ENCODE measurements at regions not wholly inside any gene's neighbourhood (a gene's known extent, or its start where the extent isn't known, plus 50 kb on each side); places are given as distances from the start of the nearest gene placed in this dataset.

- H3K4me3 Mint-ChIP-seq: no peak overlapping the region
Observed at GRCh38 chr6:6978731-6979130, 129.0 kb upstream of the RREB1 start.

GRCh38 chr6:6980999-6981597 is 126.7 kb upstream of the RREB1 start:
- no peak overlapping the region for H3K4me3 Mint-ChIP-seq
- H3K9me3 Mint-ChIP-seq: no peaks in the 10 kb centered on the region
- H3K27ac Mint-ChIP-seq: no peak overlapping the region
- H3K36me3 Mint-ChIP-seq (ENCODE audit: low read depth): no peaks in the 10 kb centered on the region
- TF ChIP-seq CTCF (IDR thresholded peaks at IDR 0.05): no peak
- peaks cover 5% of the 10 kb centered on the region; the same call in 1 of the 2 replicates for H3K27me3 Mint-ChIP-seq (ENCODE audit: insufficient read depth)
- no peaks in the 10 kb centered on the region for H3K4me1 Mint-ChIP-seq (ENCODE audit: low read depth)
- no peak for DNase-seq

More at GRCh38 chr6:6978731-6979130, 129.0 kb upstream of the RREB1 start:
- Mint-ChIP-seq H3K9me3 (no peaks in the 10 kb centered on the region; the same call in 1 of the 2 replicates), H3K27ac (no peak overlapping the region), H3K27me3 (ENCODE audit: insufficient read depth) (peaks cover 7% of the 10 kb centered on the region; the same call in 1 of the 2 replicates), H3K36me3 (ENCODE audit: low read depth) (no peaks in the 10 kb centered on the region), H3K4me1 (ENCODE audit: low read depth) (no peaks in the 10 kb centered on the region)
- no peak for TF ChIP-seq CTCF (IDR thresholded peaks at IDR 0.05)
- no peak for DNase-seq

GRCh38 chr6:6981681-6982322 is 126.0 kb upstream of the RREB1 start:
- Mint-ChIP-seq H3K9me3 (no peaks in the 10 kb centered on the region), H3K27ac (no peak overlapping the region)
- no peak for TF ChIP-seq CTCF (IDR thresholded peaks at IDR 0.05)

GRCh38 chr6:6982663-6983062 is 125.1 kb upstream of the RREB1 start:
- Mint-ChIP-seq H3K9me3 (no peaks in the 10 kb centered on the region), H3K4me3 (no peak overlapping the region), H3K4me1 (ENCODE audit: low read depth) (no peaks in the 10 kb centered on the region), H3K27me3 (ENCODE audit: insufficient read depth) (peaks cover 6% of the 10 kb centered on the region; the same call in 1 of the 2 replicates), H3K27ac (no peak overlapping the region), H3K36me3 (ENCODE audit: low read depth) (no peaks in the 10 kb centered on the region)
- TF ChIP-seq CTCF (IDR thresholded peaks at IDR 0.05): no peak
- no peak for DNase-seq

More at GRCh38 chr6:6981681-6982322, 126.0 kb upstream of the RREB1 start:
- Mint-ChIP-seq H3K4me3 (no peak overlapping the region), H3K36me3 (ENCODE audit: low read depth) (no peaks in the 10 kb centered on the region), H3K27me3 (ENCODE audit: insufficient read depth) (peaks cover 6% of the 10 kb centered on the region; the same call in 1 of the 2 replicates), H3K4me1 (ENCODE audit: low read depth) (no peaks in the 10 kb centered on the region)
- DNase-seq: no peak

GRCh38 chr6:6984585-6985366 is 123.0 kb upstream of the RREB1 start:
- H3K4me1 Mint-ChIP-seq (ENCODE audit: low read depth): no peaks in the 10 kb centered on the region
- TF ChIP-seq CTCF (IDR thresholded peaks at IDR 0.05): no peak
- peaks cover 4% of the 10 kb centered on the region; the same call in 1 of the 2 replicates for H3K27me3 Mint-ChIP-seq (ENCODE audit: insufficient read depth)
- no peak overlapping the region for H3K27ac Mint-ChIP-seq
- no peaks in the 10 kb centered on the region for H3K36me3 Mint-ChIP-seq (ENCODE audit: low read depth)
- no peak overlapping the region for H3K4me3 Mint-ChIP-seq
- no peak for DNase-seq
- H3K9me3 Mint-ChIP-seq: no peaks in the 10 kb centered on the region

Measured in HFFc6 (cell line).